Breast epithelium (tissue), 4 donors: ENCODE measurements at regions not wholly inside any gene's neighbourhood (a gene's known extent, or its start where the extent isn't known, plus 50 kb on each side); places are given as distances from the start of the nearest gene placed in this dataset.

Experiments used
- DNase-seq, 2 donors: peaks; one replicate each; pipeline ENCODE4 v3.0.0-alpha.2; 2019; ENCODE audit warnings: low spot score in 2 of 2
- H3K27ac ChIP-seq, 2 donors: fragments of 200-600 bp; sonication (generic) in 1 of 2; one replicate each; pipeline ENCODE4 v1.5.1; 2016 to 2019; ENCODE audit warnings: mild to moderate bottlenecking in 1 of 2
- H3K27me3 ChIP-seq, 2 donors: fragments of 200-600 bp; sonication (generic) in 1 of 2; one replicate each; pipeline versions ENCODE4 v1.5.1 to v1.6.0; 2017 to 2019; ENCODE audit warnings: control low read depth in 1 of 2, mild to moderate bottlenecking in 1 of 2
- H3K36me3 ChIP-seq: fragments of 200-600 bp; one replicate; pipeline ENCODE4 v1.5.1; 2019
- H3K4me1 ChIP-seq, 2 donors: fragments of 200-600 bp; sonication (generic); one replicate each; pipeline ENCODE4 v1.5.1; 2016 to 2019; ENCODE audit warnings: control low read depth in 1 of 2
- H3K4me3 ChIP-seq, 3 donors: fragments of 200-600 bp; sonication (generic); 1 replicate in 2 of 3; 2 replicates in 1 of 3; pipeline ENCODE4 v1.5.1; 2016 to 2019; ENCODE audit warnings: mild to moderate bottlenecking in 3 of 3, moderate library complexity in 2 of 3
- H3K9me3 ChIP-seq, 2 donors: fragments of 200-600 bp; sonication (generic) in 1 of 2; one replicate each; pipeline ENCODE4 v1.5.1; 2016 to 2019; ENCODE audit warnings: control low read depth in 1 of 2
- POLR2A ChIP-seq: fragments of 450-650 bp; IDR thresholded peaks from one replicate; pipeline ENCODE4 v1.6.1; 2016; ENCODE audit warnings: antibody characterized with exemption, mild to moderate bottlenecking, moderate library complexity
- POLR2AphosphoS5 ChIP-seq, 3 donors: sonication (generic); formaldehyde crosslinking; IDR thresholded peaks; one replicate each; pipeline ENCODE4 v1.6.1; 2017; ENCODE audit warnings: antibody characterized with exemption in 3 of 3
- intact Hi-C: fragments of 100-400 bp; cut with DNase I; formaldehyde crosslinking; loops from one replicate; pipeline ENCODE4 v1.15.1; 2023; ENCODE audit warnings: low total_unique reads
- TF ChIP-seq, protein P1 (sequence below), 3 donors: fragments of 450-650 bp; IDR thresholded peaks; one replicate each; pipeline ENCODE4 v1.5.1; 2016 to 2017; ENCODE audit warnings: antibody characterized with exemption in 3 of 3, mild to moderate bottlenecking in 3 of 3, moderate library complexity in 3 of 3

DNA sequence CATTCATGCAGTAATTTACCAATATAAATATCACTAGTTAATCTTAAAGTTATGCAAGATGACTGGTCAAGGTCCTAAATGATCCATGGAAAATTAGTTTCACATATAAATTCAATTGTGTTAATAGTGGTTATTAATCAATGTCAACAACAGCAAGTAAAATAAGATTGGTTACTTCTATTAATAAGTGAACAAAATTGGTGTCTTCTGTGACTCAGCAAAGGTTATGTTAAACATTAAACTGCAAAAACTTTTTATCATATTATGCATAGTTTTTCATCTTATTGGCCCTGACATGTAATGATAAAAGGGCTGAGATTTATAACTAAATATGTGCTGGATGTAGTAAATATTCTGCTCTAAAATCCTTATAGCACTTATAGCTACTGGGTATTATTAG lies 359.0 kb upstream of the UBE2E3 start:
- H3K4me1 ChIP-seq: no peaks in the 10 kb centered on the region
- no peak overlapping the region for H3K4me3 ChIP-seq
- H3K36me3 ChIP-seq: no peaks in the 10 kb centered on the region
- no peaks in the 10 kb centered on the region for H3K9me3 ChIP-seq
- H3K27ac ChIP-seq: no peak overlapping the region
- H3K27me3 ChIP-seq: no peaks in the 10 kb centered on the region
- no peak for DNase-seq
- intact Hi-C loops: no loop called here
- TF ChIP-seq, protein P1, sequence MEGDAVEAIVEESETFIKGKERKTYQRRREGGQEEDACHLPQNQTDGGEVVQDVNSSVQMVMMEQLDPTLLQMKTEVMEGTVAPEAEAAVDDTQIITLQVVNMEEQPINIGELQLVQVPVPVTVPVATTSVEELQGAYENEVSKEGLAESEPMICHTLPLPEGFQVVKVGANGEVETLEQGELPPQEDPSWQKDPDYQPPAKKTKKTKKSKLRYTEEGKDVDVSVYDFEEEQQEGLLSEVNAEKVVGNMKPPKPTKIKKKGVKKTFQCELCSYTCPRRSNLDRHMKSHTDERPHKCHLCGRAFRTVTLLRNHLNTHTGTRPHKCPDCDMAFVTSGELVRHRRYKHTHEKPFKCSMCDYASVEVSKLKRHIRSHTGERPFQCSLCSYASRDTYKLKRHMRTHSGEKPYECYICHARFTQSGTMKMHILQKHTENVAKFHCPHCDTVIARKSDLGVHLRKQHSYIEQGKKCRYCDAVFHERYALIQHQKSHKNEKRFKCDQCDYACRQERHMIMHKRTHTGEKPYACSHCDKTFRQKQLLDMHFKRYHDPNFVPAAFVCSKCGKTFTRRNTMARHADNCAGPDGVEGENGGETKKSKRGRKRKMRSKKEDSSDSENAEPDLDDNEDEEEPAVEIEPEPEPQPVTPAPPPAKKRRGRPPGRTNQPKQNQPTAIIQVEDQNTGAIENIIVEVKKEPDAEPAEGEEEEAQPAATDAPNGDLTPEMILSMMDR (IDR thresholded peaks at IDR 0.05): no peak
- TF ChIP-seq POLR2A (no peak), POLR2AphosphoS5 (IDR thresholded peaks at IDR 0.05) (no peak)

DNA sequence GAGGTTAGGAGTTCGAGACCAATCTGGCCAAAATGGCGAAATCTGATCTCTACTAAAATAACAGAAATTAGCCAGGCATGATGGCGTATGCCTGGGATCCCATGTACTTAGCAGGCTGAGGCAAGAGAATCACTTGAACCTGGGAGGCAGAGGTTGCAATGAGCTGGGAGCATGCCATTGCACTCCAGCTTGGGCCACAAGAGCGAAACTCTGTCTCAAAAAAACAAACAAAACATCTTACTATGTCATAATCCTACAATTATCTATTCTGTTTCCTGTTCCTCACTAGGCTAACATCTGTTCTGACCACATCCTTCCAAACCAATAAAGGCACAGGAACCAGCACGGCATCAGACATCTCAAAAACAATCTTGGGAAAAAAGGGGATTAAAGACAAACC lies 361.8 kb upstream of the UBE2E3 start:
- Histone ChIP-seq H3K9me3 (no peaks in the 10 kb centered on the region), H3K4me1 (no peaks in the 10 kb centered on the region), H3K27me3 (no peaks in the 10 kb centered on the region), H3K36me3 (no peaks in the 10 kb centered on the region), H3K27ac (no peak overlapping the region), H3K4me3 (no peak overlapping the region)
- DNase-seq: no peak
- intact Hi-C loops: no loop called here
- TF ChIP-seq POLR2AphosphoS5 (IDR thresholded peaks at IDR 0.05) (no peak), POLR2A (no peak)
- TF ChIP-seq, protein P1 (IDR thresholded peaks at IDR 0.05): no peak

DNA sequence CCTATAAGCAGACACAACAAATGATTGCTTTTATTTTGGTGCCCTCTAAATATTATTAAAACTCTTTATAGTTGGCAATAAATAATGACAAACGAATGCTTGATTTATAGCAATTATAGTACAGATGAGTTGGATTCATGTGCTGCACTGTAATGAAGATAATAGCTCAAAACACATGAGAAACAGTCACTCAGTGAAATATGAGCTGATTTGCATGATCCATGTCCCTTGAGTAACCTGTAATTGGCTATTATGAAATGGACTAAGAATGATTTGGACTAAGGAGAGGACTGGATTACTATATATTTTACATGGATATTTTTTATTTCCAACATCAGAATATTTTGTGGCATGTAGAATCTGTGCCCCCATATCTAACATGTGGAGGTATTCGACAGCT lies 365.6 kb upstream of the UBE2E3 start:
- H3K9me3 ChIP-seq: no peaks in the 10 kb centered on the region
- DNase-seq: no peak
- H3K4me1 ChIP-seq: no peaks in the 10 kb centered on the region
- no peak overlapping the region for H3K4me3 ChIP-seq
- H3K27me3 ChIP-seq: no peaks in the 10 kb centered on the region
- intact Hi-C loops: no loop called here
- H3K36me3 ChIP-seq: no peaks in the 10 kb centered on the region
- TF ChIP-seq POLR2A (no peak), POLR2AphosphoS5 (IDR thresholded peaks at IDR 0.05) (no peak)
- TF ChIP-seq, protein P1 (IDR thresholded peaks at IDR 0.05): no peak
- H3K27ac ChIP-seq: no peak overlapping the region

DNA sequence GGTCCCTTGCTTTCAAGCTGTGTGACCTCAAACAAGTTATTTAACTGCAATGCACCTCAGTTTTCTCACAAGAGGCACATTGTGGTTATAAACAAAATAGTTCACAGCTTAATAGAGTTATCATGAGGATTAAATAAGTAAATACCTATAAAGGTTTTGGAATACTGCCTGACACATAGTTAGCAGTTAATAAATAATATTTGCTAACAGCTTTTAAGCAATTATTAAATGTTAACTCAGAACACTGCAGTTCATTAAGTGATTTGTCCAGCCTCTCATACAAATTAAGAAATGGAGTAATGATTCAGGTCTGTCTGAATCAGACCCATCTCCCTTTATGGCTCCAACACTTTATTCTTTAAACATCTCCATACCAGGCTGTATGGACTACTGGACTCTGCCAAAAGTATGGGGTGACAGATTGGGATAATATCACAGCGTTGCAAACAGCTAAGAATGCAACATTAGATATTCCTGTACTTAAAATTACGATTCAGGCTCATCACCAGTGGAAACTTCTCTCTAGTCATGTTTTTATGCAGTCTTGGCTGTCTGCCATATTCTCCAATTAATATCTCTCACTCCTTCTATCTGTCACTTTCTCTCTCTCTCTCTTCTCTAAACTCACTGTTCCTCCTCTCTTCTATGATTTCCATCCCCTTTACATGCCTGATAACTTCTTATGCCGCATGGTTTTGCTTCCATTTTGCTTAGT lies 370.6 kb upstream of the UBE2E3 start:
- no peak overlapping the region for H3K27ac ChIP-seq
- no peaks in the 10 kb centered on the region for H3K4me1 ChIP-seq
- no peak overlapping the region for H3K4me3 ChIP-seq
- H3K36me3 ChIP-seq: no peaks in the 10 kb centered on the region
- H3K9me3 ChIP-seq: no peaks in the 10 kb centered on the region
- no peaks in the 10 kb centered on the region for H3K27me3 ChIP-seq
- intact Hi-C loops: no loop called here
- DNase-seq: no peak
- TF ChIP-seq POLR2AphosphoS5 (IDR thresholded peaks at IDR 0.05) (no peak), POLR2A (no peak)
- TF ChIP-seq, protein P1 (IDR thresholded peaks at IDR 0.05): no peak

DNA sequence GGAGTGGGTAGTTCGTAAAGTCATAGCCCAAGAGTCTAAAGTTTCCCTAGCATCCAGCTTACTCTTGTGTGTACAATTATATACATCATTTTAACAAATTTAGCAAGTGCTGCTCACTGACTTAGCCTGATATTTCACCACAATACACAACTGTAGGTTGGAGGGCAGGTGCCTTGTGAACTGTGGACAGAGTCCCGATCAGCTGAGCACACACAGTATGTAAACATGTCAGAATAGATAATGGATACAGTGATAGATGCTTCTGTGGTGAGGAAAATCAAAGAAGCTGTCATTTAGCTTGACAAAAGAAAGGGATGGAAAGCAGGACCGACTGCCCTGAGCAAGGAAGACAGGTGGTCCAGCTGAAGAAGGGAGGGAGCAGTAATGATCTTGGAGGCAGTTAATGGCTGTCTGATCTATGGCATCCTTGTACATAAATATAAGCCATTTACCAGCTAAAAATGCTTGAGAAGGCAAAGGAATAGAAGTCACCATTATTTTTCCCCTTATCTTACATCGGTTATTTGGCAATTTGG lies 372.8 kb upstream of the UBE2E3 start:
- no peak for DNase-seq
- TF ChIP-seq, protein P1 (IDR thresholded peaks at IDR 0.05): no peak
- TF ChIP-seq POLR2AphosphoS5 (IDR thresholded peaks at IDR 0.05): no peak
- TF ChIP-seq POLR2A: no peak
- Histone ChIP-seq H3K36me3 (no peaks in the 10 kb centered on the region), H3K27me3 (no peaks in the 10 kb centered on the region), H3K4me1 (no peaks in the 10 kb centered on the region), H3K27ac (no peak overlapping the region), H3K4me3 (no peak overlapping the region), H3K9me3 (no peaks in the 10 kb centered on the region)
- intact Hi-C loops: no loop called here
